Upper lobe of left lung (tissue), 4 donors: ENCODE measurements at regions not wholly inside any gene's neighbourhood (a gene's known extent, or its start where the extent isn't known, plus 50 kb on each side); places are given as distances from the start of the nearest gene placed in this dataset.

Source experiments
- EP300 ChIP-seq, 4 donors: sonication (generic); formaldehyde crosslinking; IDR thresholded peaks; one replicate each; pipeline ENCODE4 v1.5.1; 2017; ENCODE audit warnings: antibody characterized with exemption in 4 of 4, control low read depth in 2 of 4
- POLR2A ChIP-seq, 4 donors: fragments of 450-650 bp; IDR thresholded peaks; one replicate each; pipeline ENCODE4 v1.5.1; 2016 to 2017; ENCODE audit warnings: antibody characterized with exemption in 4 of 4, mild to moderate bottlenecking in 2 of 4
- TF ChIP-seq, protein P1 (sequence below), 6 experiments: fragments of 450-650 bp in 4 of 6; fragments of 200-600 bp in 2 of 6; sonication (generic) in 2 of 6; IDR thresholded peaks; one replicate each; pipeline ENCODE4 v1.5.1; 2016 to 2019; ENCODE audit warnings: antibody characterized with exemption in 6 of 6

GRCh38 chrX:145919400-145919799 is 101.8 kb downstream of the SLITRK2 start:
- TF ChIP-seq, protein P1, sequence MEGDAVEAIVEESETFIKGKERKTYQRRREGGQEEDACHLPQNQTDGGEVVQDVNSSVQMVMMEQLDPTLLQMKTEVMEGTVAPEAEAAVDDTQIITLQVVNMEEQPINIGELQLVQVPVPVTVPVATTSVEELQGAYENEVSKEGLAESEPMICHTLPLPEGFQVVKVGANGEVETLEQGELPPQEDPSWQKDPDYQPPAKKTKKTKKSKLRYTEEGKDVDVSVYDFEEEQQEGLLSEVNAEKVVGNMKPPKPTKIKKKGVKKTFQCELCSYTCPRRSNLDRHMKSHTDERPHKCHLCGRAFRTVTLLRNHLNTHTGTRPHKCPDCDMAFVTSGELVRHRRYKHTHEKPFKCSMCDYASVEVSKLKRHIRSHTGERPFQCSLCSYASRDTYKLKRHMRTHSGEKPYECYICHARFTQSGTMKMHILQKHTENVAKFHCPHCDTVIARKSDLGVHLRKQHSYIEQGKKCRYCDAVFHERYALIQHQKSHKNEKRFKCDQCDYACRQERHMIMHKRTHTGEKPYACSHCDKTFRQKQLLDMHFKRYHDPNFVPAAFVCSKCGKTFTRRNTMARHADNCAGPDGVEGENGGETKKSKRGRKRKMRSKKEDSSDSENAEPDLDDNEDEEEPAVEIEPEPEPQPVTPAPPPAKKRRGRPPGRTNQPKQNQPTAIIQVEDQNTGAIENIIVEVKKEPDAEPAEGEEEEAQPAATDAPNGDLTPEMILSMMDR (IDR thresholded peaks at IDR 0.05) = no peak
- TF ChIP-seq EP300 (IDR thresholded peaks at IDR 0.05) (no peak), POLR2A (IDR thresholded peaks at IDR 0.05) (no peak)
